NCI-H2227 (cell line): ENCODE measurements at regions not wholly inside any gene's neighbourhood (a gene's known extent, or its start where the extent isn't known, plus 50 kb on each side); places are given as distances from the start of the nearest gene placed in this dataset.
A peak's percentile ranks its signal among the peaks of the same experiment; 100 is the strongest.
"Not testable (repeated sequence)": the region's sequence is repeated elsewhere in the genome, so short reads cannot be mapped to it uniquely, and the experiment has no call there.

ENCODE experiments used
- DNase-seq: peaks from one replicate; lab custom pipeline; 2025; ENCODE audit not compliant: unreplicated experiment; lab: John Stamatoyannopoulos, UW

GRCh38 chr10:61192589-61192988 is 248.6 kb upstream of the RHOBTB1 start:
- DNase-seq, result not testable (repeated sequence)

GRCh38 chr10:61192042-61192441 is 248.1 kb upstream of the RHOBTB1 start:
- DNase-seq, result no peak

GRCh38 chr10:61189912-61190311 is 245.9 kb upstream of the RHOBTB1 start:
- DNase-seq, result no peak

- peak; percentile 3 for DNase-seq
Observed at GRCh38 chr10:61188691-61189090, 244.7 kb upstream of the RHOBTB1 start.

- DNase-seq, result no peak
Observed at GRCh38 chr10:61188101-61188500, 244.1 kb upstream of the RHOBTB1 start.

- no peak for DNase-seq
Observed at GRCh38 chr10:61187601-61188000, 243.6 kb upstream of the RHOBTB1 start.

GRCh38 chr10:61186408-61186807 is 242.4 kb upstream of the RHOBTB1 start:
- DNase-seq, result no peak

- no peak for DNase-seq
Observed at GRCh38 chr10:61184429-61184828, 240.4 kb upstream of the RHOBTB1 start.

- DNase-seq, result no peak
Observed at GRCh38 chr10:61183967-61184366, 240.0 kb upstream of the RHOBTB1 start.

- DNase-seq, result no peak
Observed at GRCh38 chr10:61181832-61182231, 237.8 kb upstream of the RHOBTB1 start.

GRCh38 chr10:61179771-61180170 is 235.8 kb upstream of the RHOBTB1 start:
- DNase-seq, result peak; percentile 79

- no peak for DNase-seq
Observed at GRCh38 chr10:61176424-61176823, 232.4 kb upstream of the RHOBTB1 start.

- DNase-seq, result no peak
Observed at GRCh38 chr10:61175316-61175715, 231.3 kb upstream of the RHOBTB1 start.

- DNase-seq, result no peak
Observed at GRCh38 chr10:61173450-61173849, 229.5 kb upstream of the RHOBTB1 start.

GRCh38 chr10:61172182-61172926 is 228.4 kb upstream of the RHOBTB1 start:
- DNase-seq, result peak; percentile 20

GRCh38 chr10:61170594-61170993 is 226.6 kb upstream of the RHOBTB1 start:
- no peak for DNase-seq

GRCh38 chr10:61169294-61169693 is 225.3 kb upstream of the RHOBTB1 start:
- DNase-seq, result peak; percentile 60

- no peak for DNase-seq
Observed at GRCh38 chr10:61166489-61166888, 222.5 kb upstream of the RHOBTB1 start.

- DNase-seq, result no peak
Observed at GRCh38 chr10:61166065-61166464, 222.1 kb upstream of the RHOBTB1 start.

- no peak for DNase-seq
Observed at GRCh38 chr10:61164458-61165160, 220.6 kb upstream of the RHOBTB1 start.

GRCh38 chr10:61163403-61163802 is 219.4 kb upstream of the RHOBTB1 start:
- peak; percentile 29 for DNase-seq

- DNase-seq, result no peak
Observed at GRCh38 chr10:61160253-61160652, 216.3 kb upstream of the RHOBTB1 start.

- DNase-seq, result no peak
Observed at GRCh38 chr10:61159253-61159652, 215.3 kb upstream of the RHOBTB1 start.
